Spleen (tissue), 7 donors: ENCODE measurements at regions not wholly inside any gene's neighbourhood (a gene's known extent, or its start where the extent isn't known, plus 50 kb on each side); places are given as distances from the start of the nearest gene placed in this dataset.

ENCODE experiments used
- POLR2A ChIP-seq, 3 donors: fragments of 450-650 bp; IDR thresholded peaks; one replicate each; pipeline ENCODE4 v1.5.1; 2017; ENCODE audit warnings: antibody characterized with exemption in 3 of 3, mild to moderate bottlenecking in 1 of 3
- TF ChIP-seq, protein P1 (sequence below), 11 experiments: fragments of 200-600 bp in 7 of 11; fragments of 450-650 bp in 4 of 11; sonication (generic) in 4 of 11; IDR thresholded peaks in 8 of 11; conservative IDR thresholded peaks in 3 of 11; 1 replicate in 7 of 11; 2 replicates in 4 of 11; pipeline versions ENCODE4 v1.4.0 to v1.8.0; 2016 to 2021; ENCODE audit warnings: antibody characterized with exemption in 11 of 11, inconsistent platforms in 4 of 11, mild to moderate bottlenecking in 1 of 11
- donor health status: DM: no; HTN: no; CAD: no; lungs with moderate emphysema.
- donor health status: DM: no; HTN: no; CAD: no.
- donor health status: DM: no; HTN: no; CAD: no.

DNA sequence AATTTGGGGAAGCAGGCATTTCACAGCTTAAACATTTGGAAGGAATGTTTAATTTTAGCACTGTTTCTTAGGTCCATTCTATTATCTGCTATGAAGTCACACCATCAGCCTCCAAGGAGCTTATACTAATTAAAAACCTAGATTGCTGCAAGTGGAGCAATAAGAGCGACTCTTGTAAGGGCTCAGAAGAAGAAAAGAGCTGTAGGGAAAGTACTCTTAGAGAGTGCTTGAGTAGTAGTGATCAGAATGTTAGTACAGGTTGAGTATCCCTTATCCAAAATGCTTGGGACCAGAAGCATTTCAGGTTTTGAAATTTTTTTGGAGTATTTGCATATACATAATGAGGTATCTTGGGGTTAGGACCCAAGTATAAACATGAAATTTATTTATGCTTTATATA is 285.3 kb downstream of the UBE3D start:
- TF ChIP-seq, protein P1, sequence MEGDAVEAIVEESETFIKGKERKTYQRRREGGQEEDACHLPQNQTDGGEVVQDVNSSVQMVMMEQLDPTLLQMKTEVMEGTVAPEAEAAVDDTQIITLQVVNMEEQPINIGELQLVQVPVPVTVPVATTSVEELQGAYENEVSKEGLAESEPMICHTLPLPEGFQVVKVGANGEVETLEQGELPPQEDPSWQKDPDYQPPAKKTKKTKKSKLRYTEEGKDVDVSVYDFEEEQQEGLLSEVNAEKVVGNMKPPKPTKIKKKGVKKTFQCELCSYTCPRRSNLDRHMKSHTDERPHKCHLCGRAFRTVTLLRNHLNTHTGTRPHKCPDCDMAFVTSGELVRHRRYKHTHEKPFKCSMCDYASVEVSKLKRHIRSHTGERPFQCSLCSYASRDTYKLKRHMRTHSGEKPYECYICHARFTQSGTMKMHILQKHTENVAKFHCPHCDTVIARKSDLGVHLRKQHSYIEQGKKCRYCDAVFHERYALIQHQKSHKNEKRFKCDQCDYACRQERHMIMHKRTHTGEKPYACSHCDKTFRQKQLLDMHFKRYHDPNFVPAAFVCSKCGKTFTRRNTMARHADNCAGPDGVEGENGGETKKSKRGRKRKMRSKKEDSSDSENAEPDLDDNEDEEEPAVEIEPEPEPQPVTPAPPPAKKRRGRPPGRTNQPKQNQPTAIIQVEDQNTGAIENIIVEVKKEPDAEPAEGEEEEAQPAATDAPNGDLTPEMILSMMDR (IDR thresholded peaks at IDR 0.05 in 8 of 11, conservative IDR thresholded peaks at IDR 0.05 in 3 of 11), result no peak
- TF ChIP-seq POLR2A (IDR thresholded peaks at IDR 0.05), result no peak
